BJ (cell line): ENCODE measurements at regions not wholly inside any gene's neighbourhood (a gene's known extent, or its start where the extent isn't known, plus 50 kb on each side); places are given as distances from the start of the nearest gene placed in this dataset.

Experiments
- CTCF ChIA-PET: fragments of 350-600 bp; formaldehyde crosslinking; extraction: SDS; loops from one replicate; lab custom pipeline; 2021; ENCODE audit warnings: antibody characterized with exemption, inconsistent platforms; lab: Yijun Ruan, JAX
- POLR2A ChIA-PET: fragments of 300-600 bp; sonication (Branson Sonifier 250); formaldehyde crosslinking; extraction: SDS; loops from one replicate; lab custom pipeline; 2021; ENCODE audit warnings: antibody characterized with exemption; lab: Charles Lee
- DNase-seq: peaks from one replicate; pipeline ENCODE4 v3.0.0-alpha.2; 2011; ENCODE audit warnings: low read depth
- H3K27me3 ChIP-seq: 2 replicates; pipeline ENCODE4 v1.6.0; 2011; ENCODE audit warnings: low read length; ENCODE audit not compliant: control insufficient read depth, insufficient read depth
- H3K36me3 ChIP-seq: 2 replicates; pipeline ENCODE4 v1.5.1; 2011; ENCODE audit warnings: low read length; ENCODE audit not compliant: control insufficient read depth, insufficient read depth
- H3K4me3 ChIP-seq: 2 replicates; pipeline ENCODE4 v1.5.1; 2011; ENCODE audit warnings: low read depth, mild to moderate bottlenecking, control low read depth, low read length
- CTCF ChIP-seq: IDR thresholded peaks from 2 replicates; pipeline ENCODE4 v1.5.1; 2011; ENCODE audit warnings: low read depth, mild to moderate bottlenecking, control low read depth, inconsistent platforms, low read length, moderate library complexity; ENCODE audit not compliant: insufficient read depth

DNA sequence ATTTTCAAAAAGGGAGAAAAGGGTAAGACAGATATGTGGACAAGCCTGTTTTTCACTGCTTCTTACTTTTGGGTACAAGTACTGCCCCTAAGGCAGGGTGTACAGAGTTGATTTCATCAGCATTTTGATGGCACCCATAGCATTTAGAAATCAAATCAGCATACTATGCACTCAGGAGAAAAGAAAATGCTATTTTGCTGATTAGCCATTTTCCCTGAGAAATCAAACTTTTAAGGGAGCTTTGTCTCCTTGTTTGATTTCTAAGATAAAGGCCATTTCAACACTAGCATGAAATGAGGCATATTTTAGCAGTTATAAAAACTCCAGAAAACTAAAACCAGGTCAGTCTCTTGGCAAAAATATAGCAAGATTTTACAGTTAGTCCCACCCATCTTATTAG lies 2269.4 kb upstream of the WWC1 start:
- no peak for TF ChIP-seq CTCF

DNA sequence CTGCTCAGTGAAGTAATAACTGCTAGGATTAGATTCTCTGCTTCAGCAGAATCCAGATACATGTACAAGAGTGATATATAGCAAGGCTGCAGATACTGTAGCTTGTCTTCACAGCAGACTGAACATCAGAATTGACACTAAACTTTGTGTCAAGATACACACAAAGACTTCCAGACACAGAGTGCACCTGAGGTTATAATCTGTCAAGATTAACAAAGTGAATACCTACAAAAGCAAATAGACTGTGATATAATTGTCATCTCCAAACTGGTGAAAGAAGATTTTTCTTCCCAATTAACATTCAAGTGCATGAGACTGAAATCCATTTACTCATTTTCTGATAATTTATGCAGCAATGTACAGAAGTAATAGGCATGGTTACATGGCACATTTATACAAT lies 2266.5 kb upstream of the WWC1 start:
- no peak for DNase-seq
- Histone ChIP-seq H3K27me3 (no peaks in the 10 kb centered on the region), H3K4me3 (no peak overlapping the region), H3K36me3 (no peaks in the 10 kb centered on the region)
- ChIA-PET POLR2A (no interaction called here), CTCF (no interaction called here)
- no peak for TF ChIP-seq CTCF

More for the DNA sequence above, 2269.4 kb upstream of the WWC1 start:
- ChIA-PET CTCF (no interaction called here), POLR2A (no interaction called here)
- no peak for DNase-seq
- Histone ChIP-seq H3K27me3 (no peaks in the 10 kb centered on the region), H3K4me3 (no peak overlapping the region), H3K36me3 (no peaks in the 10 kb centered on the region)

- CTCF ChIA-PET = no interaction called here
- DNase-seq = no peak
- no peaks in the 10 kb centered on the region for H3K36me3 ChIP-seq
- no peaks in the 10 kb centered on the region for H3K27me3 ChIP-seq
- POLR2A ChIA-PET = no interaction called here
- H3K4me3 ChIP-seq = no peak overlapping the region
- TF ChIP-seq CTCF = no peak
Observed at GRCh38 chr5:166027582-166027981, 2263.9 kb upstream of the WWC1 start.

- POLR2A ChIA-PET = no interaction called here
- DNase-seq = no peak
- no peak for TF ChIP-seq CTCF
- Histone ChIP-seq H3K36me3 (no peaks in the 10 kb centered on the region), H3K27me3 (no peaks in the 10 kb centered on the region), H3K4me3 (no peak overlapping the region)
- CTCF ChIA-PET = no interaction called here
Observed at GRCh38 chr5:166031926-166032325, 2259.5 kb upstream of the WWC1 start.

DNA sequence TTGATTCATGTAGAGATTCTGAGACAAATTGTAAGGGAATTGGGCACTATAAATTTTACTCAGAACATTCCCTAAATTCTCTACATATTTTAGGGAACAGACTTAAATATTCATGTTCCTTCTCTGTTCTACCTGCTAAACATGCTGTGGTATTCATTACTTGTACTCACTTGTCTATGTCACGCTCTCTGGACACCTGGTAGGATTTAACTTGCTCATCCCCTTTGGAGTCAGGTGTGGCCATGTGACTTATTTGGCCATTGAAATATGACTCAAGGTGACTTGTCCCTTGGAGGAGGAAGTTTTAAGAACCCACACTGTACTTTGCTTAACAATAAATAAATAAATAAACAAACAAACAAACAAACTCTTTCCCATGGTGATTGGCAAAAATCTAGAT lies 2258.8 kb upstream of the WWC1 start:
- Histone ChIP-seq H3K27me3 (no peaks in the 10 kb centered on the region), H3K36me3 (no peaks in the 10 kb centered on the region), H3K4me3 (no peak overlapping the region)
- POLR2A ChIA-PET = no interaction called here
- CTCF ChIA-PET = no interaction called here
- TF ChIP-seq CTCF = no peak
- DNase-seq = no peak
